ENCODE measurements at regions not wholly inside any gene's neighbourhood (a gene's known extent, or its start where the extent isn't known, plus 50 kb on each side); places are given as distances from the start of the nearest gene placed in this dataset.
"Not testable (repeated sequence)": the region's sequence is repeated elsewhere in the genome, so short reads cannot be mapped to it uniquely, and the experiment has no call there.

- Histone ChIP-seq H3K4me3 (ENCODE audit: low read length) (no peak overlapping the region), H3K4me1 (ENCODE audit: insufficient read depth, low read length) (peaks cover 22% of the 10 kb centered on the region), H3K9me3 (ENCODE audit: low read depth, low read length) (no peaks in the 10 kb centered on the region), H3K27me3 (ENCODE audit: insufficient read depth, low read length) (no peaks in the 10 kb centered on the region)
Observed at GRCh38 chr1:25117233-25117823, 115.0 kb downstream of the SYF2 start.

- Histone ChIP-seq H3K9me3 (ENCODE audit: low read depth, low read length) (no peaks in the 10 kb centered on the region), H3K27me3 (ENCODE audit: insufficient read depth, low read length) (no peaks in the 10 kb centered on the region)
Observed at GRCh38 chr1:25116832-25117231, 115.5 kb downstream of the SYF2 start.

GRCh38 chr1:25116117-25116516, 116.2 kb downstream of the SYF2 start:
- H3K4me1 ChIP-seq (ENCODE audit: insufficient read depth, low read length): peaks cover 29% of the 10 kb centered on the region
- not testable (repeated sequence) for H3K4me3 ChIP-seq (ENCODE audit: low read length); H3K9me3 ChIP-seq (ENCODE audit: low read depth, low read length); H3K27me3 ChIP-seq (ENCODE audit: insufficient read depth, low read length)

More at GRCh38 chr1:25116832-25117231, 115.5 kb downstream of the SYF2 start:
- Histone ChIP-seq H3K4me3 (ENCODE audit: low read length) (no peak overlapping the region), H3K4me1 (ENCODE audit: insufficient read depth, low read length) (peaks cover 27% of the 10 kb centered on the region)

GRCh38 chr1:25113731-25114130, 118.6 kb downstream of the SYF2 start:
- Histone ChIP-seq H3K4me1 (ENCODE audit: insufficient read depth, low read length) (peaks cover 26% of the 10 kb centered on the region), H3K27me3 (ENCODE audit: insufficient read depth, low read length) (no peaks in the 10 kb centered on the region), H3K9me3 (ENCODE audit: low read depth, low read length) (peaks cover 11% of the 10 kb centered on the region), H3K4me3 (ENCODE audit: low read length) (no peak overlapping the region)

- Histone ChIP-seq H3K4me3 (ENCODE audit: low read length) (no peak overlapping the region), H3K27me3 (ENCODE audit: insufficient read depth, low read length) (no peaks in the 10 kb centered on the region), H3K9me3 (ENCODE audit: low read depth, low read length) (peaks cover 11% of the 10 kb centered on the region), H3K4me1 (ENCODE audit: insufficient read depth, low read length) (peaks cover 26% of the 10 kb centered on the region)
Observed at GRCh38 chr1:25113086-25113485, 119.2 kb downstream of the SYF2 start.

- Histone ChIP-seq H3K9me3 (ENCODE audit: low read depth, low read length) (peaks cover 11% of the 10 kb centered on the region), H3K4me3 (ENCODE audit: low read length) (no peak overlapping the region), H3K4me1 (ENCODE audit: insufficient read depth, low read length) (peaks cover 26% of the 10 kb centered on the region), H3K27me3 (ENCODE audit: insufficient read depth, low read length) (no peaks in the 10 kb centered on the region)
Observed at GRCh38 chr1:25112400-25112799, 119.9 kb downstream of the SYF2 start.

- peaks cover 11% of the 10 kb centered on the region for H3K9me3 ChIP-seq (ENCODE audit: low read depth, low read length)
- H3K4me1 ChIP-seq (ENCODE audit: insufficient read depth, low read length): peaks cover 26% of the 10 kb centered on the region
- H3K27me3 ChIP-seq (ENCODE audit: insufficient read depth, low read length): no peaks in the 10 kb centered on the region
- H3K4me3 ChIP-seq (ENCODE audit: low read length): no peak overlapping the region
Observed at GRCh38 chr1:25111706-25112105, 120.6 kb downstream of the SYF2 start.

GRCh38 chr1:25110485-25110884, 121.8 kb downstream of the SYF2 start:
- Histone ChIP-seq H3K9me3 (ENCODE audit: low read depth, low read length) (peaks cover 11% of the 10 kb centered on the region), H3K4me1 (ENCODE audit: insufficient read depth, low read length) (peaks cover 26% of the 10 kb centered on the region), H3K27me3 (ENCODE audit: insufficient read depth, low read length) (no peaks in the 10 kb centered on the region), H3K4me3 (ENCODE audit: low read length) (no peak overlapping the region)

- Histone ChIP-seq H3K27me3 (ENCODE audit: insufficient read depth, low read length) (no peaks in the 10 kb centered on the region), H3K9me3 (ENCODE audit: low read depth, low read length) (peaks cover 11% of the 10 kb centered on the region), H3K4me1 (ENCODE audit: insufficient read depth, low read length) (peaks cover 26% of the 10 kb centered on the region), H3K4me3 (ENCODE audit: low read length) (no peak overlapping the region)
Observed at GRCh38 chr1:25110036-25110435, 122.3 kb downstream of the SYF2 start.

GRCh38 chr1:25109531-25109951, 122.8 kb downstream of the SYF2 start:
- Histone ChIP-seq H3K4me3 (ENCODE audit: low read length) (no peak overlapping the region), H3K4me1 (ENCODE audit: insufficient read depth, low read length) (peaks cover 29% of the 10 kb centered on the region), H3K9me3 (ENCODE audit: low read depth, low read length) (peaks cover 11% of the 10 kb centered on the region), H3K27me3 (ENCODE audit: insufficient read depth, low read length) (no peaks in the 10 kb centered on the region)

- peaks cover 30% of the 10 kb centered on the region for H3K4me1 ChIP-seq (ENCODE audit: insufficient read depth, low read length)
- no peak overlapping the region for H3K4me3 ChIP-seq (ENCODE audit: low read length)
- peaks cover 11% of the 10 kb centered on the region for H3K9me3 ChIP-seq (ENCODE audit: low read depth, low read length)
- H3K27me3 ChIP-seq (ENCODE audit: insufficient read depth, low read length): no peaks in the 10 kb centered on the region
Observed at GRCh38 chr1:25107643-25108010, 124.7 kb downstream of the SYF2 start.

GRCh38 chr1:25106976-25107642, 125.2 kb downstream of the SYF2 start:
- peaks cover 11% of the 10 kb centered on the region for H3K9me3 ChIP-seq (ENCODE audit: low read depth, low read length)
- H3K4me3 ChIP-seq (ENCODE audit: low read length): no peak overlapping the region
- peaks cover 25% of the 10 kb centered on the region for H3K4me1 ChIP-seq (ENCODE audit: insufficient read depth, low read length)
- no peaks in the 10 kb centered on the region for H3K27me3 ChIP-seq (ENCODE audit: insufficient read depth, low read length)

GRCh38 chr1:25106352-25106751, 126.0 kb downstream of the SYF2 start:
- Histone ChIP-seq H3K9me3 (ENCODE audit: low read depth, low read length) (peaks cover 11% of the 10 kb centered on the region), H3K4me3 (ENCODE audit: low read length) (no peak overlapping the region), H3K27me3 (ENCODE audit: insufficient read depth, low read length) (no peaks in the 10 kb centered on the region), H3K4me1 (ENCODE audit: insufficient read depth, low read length) (peaks cover 26% of the 10 kb centered on the region)

GRCh38 chr1:25105836-25106235, 126.5 kb downstream of the SYF2 start:
- Histone ChIP-seq H3K4me3 (ENCODE audit: low read length) (no peak overlapping the region), H3K9me3 (ENCODE audit: low read depth, low read length) (peaks cover 11% of the 10 kb centered on the region), H3K4me1 (ENCODE audit: insufficient read depth, low read length) (peaks cover 31% of the 10 kb centered on the region), H3K27me3 (ENCODE audit: insufficient read depth, low read length) (no peaks in the 10 kb centered on the region)

GRCh38 chr1:25104932-25105561, 127.3 kb downstream of the SYF2 start:
- Histone ChIP-seq H3K4me3 (ENCODE audit: low read length) (no peak overlapping the region), H3K27me3 (ENCODE audit: insufficient read depth, low read length) (no peaks in the 10 kb centered on the region), H3K4me1 (ENCODE audit: insufficient read depth, low read length) (peaks cover 39% of the 10 kb centered on the region)

More at GRCh38 chr1:25104932-25105561, 127.3 kb downstream of the SYF2 start:
- H3K9me3 ChIP-seq (ENCODE audit: low read depth, low read length): peaks cover 11% of the 10 kb centered on the region

Data from mononuclear cell (primary cell).